DND-41 (cell line): ENCODE measurements at regions not wholly inside any gene's neighbourhood (a gene's known extent, or its start where the extent isn't known, plus 50 kb on each side); places are given as distances from the start of the nearest gene placed in this dataset.

Experiments used
- CTCF ChIP-seq: IDR thresholded peaks from 2 replicates; pipeline ENCODE4 v1.5.1; 2012; ENCODE audit warnings: borderline replicate concordance, low read length, moderate library complexity, mild to moderate bottlenecking; ENCODE audit not compliant: poor library complexity, severe bottlenecking; ENCODE audit errors: extremely low read depth
- EZH2 ChIP-seq: IDR thresholded peaks from 3 replicates; pipeline ENCODE4 v1.6.1; 2012; ENCODE audit warnings: borderline replicate concordance, low read depth, mild to moderate bottlenecking, moderate library complexity, low read length, inconsistent platforms; ENCODE audit not compliant: severe bottlenecking

- no peak for TF ChIP-seq CTCF
- TF ChIP-seq EZH2 = no peak
Measured at GRCh38 chr13:37263871-37264270, 158.4 kb upstream of the CSNK1A1L start.
